PC-3 (cell line): ENCODE measurements at regions not wholly inside any gene's neighbourhood (a gene's known extent, or its start where the extent isn't known, plus 50 kb on each side); places are given as distances from the start of the nearest gene placed in this dataset.

ENCODE experiments used
- CTCF ChIP-seq: fragments of 300-600 bp; sonication (generic); conservative IDR thresholded peaks from 2 replicates; pipeline ENCODE4 v1.5.1; 2017; ENCODE audit warnings: antibody characterized with exemption, low read depth, mild to moderate bottlenecking, low read length
- EZH2 ChIP-seq: fragments of 300-600 bp; sonication (generic); IDR thresholded peaks from one replicate; pipeline ENCODE4 v1.6.1; 2017; ENCODE audit warnings: antibody characterized with exemption, mild to moderate bottlenecking, low read length; ENCODE audit not compliant: unreplicated experiment

- no peak for TF ChIP-seq EZH2
- TF ChIP-seq CTCF: no peak
Observed at GRCh38 chr1:73901738-73902137, 296.2 kb downstream of the LRRIQ3 start.
